ENCODE measurements at regions not wholly inside any gene's neighbourhood (a gene's known extent, or its start where the extent isn't known, plus 50 kb on each side); places are given as distances from the start of the nearest gene placed in this dataset.
"Not testable (repeated sequence)": the region's sequence is repeated elsewhere in the genome, so short reads cannot be mapped to it uniquely, and the experiment has no call there.

GRCh38 chr16:15307184-15307583 is 70.9 kb downstream of the NPIPA5 start:
- not testable (repeated sequence) for DNase-seq

GRCh38 chr16:15305889-15306288 is 72.2 kb downstream of the NPIPA5 start:
- not testable (repeated sequence) for DNase-seq

GRCh38 chr16:15303667-15304324 is 74.3 kb downstream of the NPIPA5 start:
- DNase-seq, result not testable (repeated sequence)

GRCh38 chr16:15297104-15297503 is 81.0 kb downstream of the NPIPA5 start:
- DNase-seq, result not testable (repeated sequence)

- not testable (repeated sequence) for DNase-seq
These were observed 103.3 kb downstream of the NPIPA5 start for GRCh38 chr16:15274796-15275195.

- DNase-seq, result not testable (repeated sequence)
These were observed 104.1 kb downstream of the NPIPA5 start for GRCh38 chr16:15273964-15274363.

- DNase-seq, result not testable (repeated sequence)
These were observed 111.2 kb downstream of the NPIPA5 start for GRCh38 chr16:15266941-15267340.

GRCh38 chr16:15262212-15262611 is 115.9 kb downstream of the NPIPA5 start:
- not testable (repeated sequence) for DNase-seq

GRCh38 chr16:15247971-15248370 is 130.1 kb downstream of the NPIPA5 start:
- not testable (repeated sequence) for DNase-seq

GRCh38 chr16:15236674-15237323 is 141.3 kb downstream of the NPIPA5 start:
- DNase-seq, result not testable (repeated sequence)

GRCh38 chr16:15235140-15235539 is 141.1 kb upstream of the RRN3 start:
- DNase-seq, result not testable (repeated sequence)

- not testable (repeated sequence) for DNase-seq
These were observed 140.6 kb upstream of the RRN3 start for GRCh38 chr16:15234702-15235101.

- DNase-seq, result not testable (repeated sequence)
These were observed 136.4 kb upstream of the RRN3 start for GRCh38 chr16:15230432-15230831.

GRCh38 chr16:15229661-15230060 is 135.6 kb upstream of the RRN3 start:
- DNase-seq, result not testable (repeated sequence)

GRCh38 chr16:15224651-15225050 is 130.6 kb upstream of the RRN3 start:
- not testable (repeated sequence) for DNase-seq

- DNase-seq, result not testable (repeated sequence)
These were observed 129.3 kb upstream of the RRN3 start for GRCh38 chr16:15223398-15223797.

GRCh38 chr16:15219679-15220615 is 125.9 kb upstream of the RRN3 start:
- peak; percentile 6 for DNase-seq

GRCh38 chr16:15218856-15219500 is 124.9 kb upstream of the RRN3 start:
- not testable (repeated sequence) for DNase-seq

- DNase-seq, result not testable (repeated sequence)
These were observed 113.3 kb upstream of the RRN3 start for GRCh38 chr16:15207202-15207981.

- DNase-seq, result not testable (repeated sequence)
These were observed 112.4 kb upstream of the RRN3 start for GRCh38 chr16:15206439-15206838.

GRCh38 chr16:15205939-15206338 is 111.9 kb upstream of the RRN3 start:
- DNase-seq, result not testable (repeated sequence)

All from right kidney (tissue), 1 donor.